HEK293 (cell line): ENCODE measurements at regions not wholly inside any gene's neighbourhood (a gene's known extent, or its start where the extent isn't known, plus 50 kb on each side); places are given as distances from the start of the nearest gene placed in this dataset.

Source experiments
- CTCF ChIA-PET: fragments of 350-600 bp; formaldehyde crosslinking; extraction: SDS; loops from one replicate; lab custom pipeline; 2021; ENCODE audit warnings: antibody characterized with exemption; lab: Yijun Ruan, JAX
- POLR2A ChIA-PET: fragments of 300-600 bp; formaldehyde crosslinking; extraction: SDS; loops from one replicate; lab custom pipeline; 2020; ENCODE audit warnings: antibody characterized with exemption, inconsistent platforms; lab: Yijun Ruan, JAX
- H3K27ac ChIP-seq: fragments of 200-500 bp; sonication (Bioruptor generic); 2 replicates; pipeline ENCODE4 v1.5.1; 2014; ENCODE audit warnings: low read depth, low read length, control low read depth, inconsistent platforms; ENCODE audit errors: extremely low read depth
- H3K36me3 ChIP-seq, 2 experiments: fragments of 200-500 bp in 1 of 2; sonication (Bioruptor generic) in 1 of 2; 1 replicate in 1 of 2; 2 replicates in 1 of 2; pipeline ENCODE4 v1.5.1; 2014 to 2017; ENCODE audit warnings: inconsistent platforms in 2 of 2, low read length in 2 of 2; ENCODE audit not compliant: control insufficient read depth in 2 of 2, insufficient read depth in 1 of 2
- H3K4me1 ChIP-seq: fragments of 200-500 bp; sonication (Bioruptor generic); 2 replicates; pipeline ENCODE4 v1.5.1; 2014; ENCODE audit warnings: mild to moderate bottlenecking, low read length, inconsistent platforms; ENCODE audit not compliant: control insufficient read depth, insufficient read depth
- H3K4me3 ChIP-seq: 2 replicates; pipeline ENCODE4 v1.5.1; 2011; ENCODE audit warnings: low read depth, mild to moderate bottlenecking, control low read depth, low read length, moderate library complexity
- H3K9me3 ChIP-seq: fragments of 200-500 bp; sonication (Bioruptor generic); 2 replicates; pipeline ENCODE4 v1.5.1; 2014; ENCODE audit warnings: low read depth, low read length, inconsistent platforms; ENCODE audit not compliant: control insufficient read depth, insufficient read depth
- BCL11B ChIP-seq: fragments of 450-650 bp; formaldehyde crosslinking; IDR thresholded peaks from 2 replicates; pipeline ENCODE4 v1.5.1; 2016; ENCODE audit warnings: low read depth, missing biosample characterization, missing genetic modification characterization
- IKZF3 ChIP-seq: fragments of 450-650 bp; IDR thresholded peaks from 2 replicates; pipeline ENCODE4 v1.5.0; 2018; ENCODE audit warnings: missing biosample characterization, mild to moderate bottlenecking, missing genetic modification characterization, moderate library complexity
- PBX3 ChIP-seq: sonication (generic); formaldehyde crosslinking; IDR thresholded peaks from 2 replicates; pipeline ENCODE4 v1.8.1; 2022; ENCODE audit warnings: mild to moderate bottlenecking, moderate library complexity, missing genetic modification reagents
- ZFP3 ChIP-seq: fragments of 450-650 bp; formaldehyde crosslinking; IDR thresholded peaks from 2 replicates; pipeline ENCODE4 v1.5.1; 2016; ENCODE audit warnings: low read depth, missing biosample characterization, missing genetic modification characterization
- ZNF157 ChIP-seq: fragments of 450-650 bp; formaldehyde crosslinking; IDR thresholded peaks from 2 replicates; pipeline ENCODE4 v1.5.1; 2016; ENCODE audit warnings: missing biosample characterization, missing genetic modification characterization
- ZNF341 ChIP-seq: fragments of 450-650 bp; formaldehyde crosslinking; IDR thresholded peaks from 2 replicates; pipeline ENCODE4; 2016; ENCODE audit warnings: low read depth, missing biosample characterization, missing genetic modification characterization
- ZNF416 ChIP-seq: fragments of 450-650 bp; formaldehyde crosslinking; IDR thresholded peaks from 2 replicates; pipeline ENCODE4 v1.5.1; 2016; ENCODE audit warnings: missing biosample characterization, missing genetic modification characterization
- ZNF423 ChIP-seq: fragments of 450-650 bp; formaldehyde crosslinking; IDR thresholded peaks from 2 replicates; pipeline ENCODE4 v1.5.1; 2016; ENCODE audit warnings: missing biosample characterization, missing genetic modification characterization
- ZNF521 ChIP-seq: fragments of 450-650 bp; formaldehyde crosslinking; IDR thresholded peaks from 2 replicates; pipeline ENCODE4 v1.5.1; 2017; ENCODE audit warnings: missing biosample characterization, mild to moderate bottlenecking, missing genetic modification characterization
- ZNF529 ChIP-seq: fragments of 450-650 bp; formaldehyde crosslinking; IDR thresholded peaks from 2 replicates; pipeline ENCODE4 v1.5.1; 2017; ENCODE audit warnings: missing genetic modification characterization, missing biosample characterization; ENCODE audit not compliant: insufficient replicate concordance
- ZNF561 ChIP-seq: fragments of 450-650 bp; IDR thresholded peaks from 2 replicates; pipeline ENCODE4 v1.5.1; 2018; ENCODE audit warnings: missing biosample characterization, missing genetic modification characterization, borderline replicate concordance
- ZNF571 ChIP-seq: fragments of 450-650 bp; formaldehyde crosslinking; IDR thresholded peaks from 2 replicates; pipeline ENCODE4 v1.5.0; 2017; ENCODE audit warnings: missing biosample characterization, missing genetic modification characterization
- ZNF580 ChIP-seq: fragments of 450-650 bp; formaldehyde crosslinking; IDR thresholded peaks from 2 replicates; pipeline ENCODE4 v1.5.1; 2016; ENCODE audit warnings: missing biosample characterization, missing genetic modification characterization
- ZNF621 ChIP-seq: fragments of 450-650 bp; formaldehyde crosslinking; IDR thresholded peaks from 2 replicates; pipeline ENCODE4 v1.5.1; 2017; ENCODE audit warnings: missing biosample characterization, missing genetic modification characterization
- ZNF629 ChIP-seq: fragments of 450-650 bp; formaldehyde crosslinking; IDR thresholded peaks from 2 replicates; pipeline ENCODE4 v1.5.1; 2017; ENCODE audit warnings: missing biosample characterization, missing genetic modification characterization
- ZNF677 ChIP-seq: fragments of 450-650 bp; IDR thresholded peaks from 2 replicates; pipeline ENCODE4 v1.5.0; 2018; ENCODE audit warnings: missing biosample characterization, mild to moderate bottlenecking, missing genetic modification characterization, moderate library complexity
- ZNF76 ChIP-seq: fragments of 450-650 bp; formaldehyde crosslinking; IDR thresholded peaks from 2 replicates; pipeline ENCODE4; 2016; ENCODE audit warnings: low read depth, missing biosample characterization, missing genetic modification characterization, borderline replicate concordance
- TF ChIP-seq, protein P1 (sequence below): fragments of 450-650 bp; formaldehyde crosslinking; conservative IDR thresholded peaks from 2 replicates; pipeline ENCODE4 v1.5.1; 2016; ENCODE audit warnings: low read depth, missing biosample characterization, missing genetic modification characterization
- TF ChIP-seq, protein P2 (sequence below): fragments of 450-650 bp; formaldehyde crosslinking; IDR thresholded peaks from 2 replicates; pipeline ENCODE4 v1.5.1; 2016; ENCODE audit warnings: missing biosample characterization, missing genetic modification characterization, low read depth

GRCh38 chr4:181193131-181193930, 1049.9 kb upstream of the TENM3 start:
- H3K4me3 ChIP-seq = no peak overlapping the region
- POLR2A ChIA-PET = no interaction called here
- no peak overlapping the region for H3K27ac ChIP-seq
- no peaks in the 10 kb centered on the region for H3K9me3 ChIP-seq
- CTCF ChIA-PET = no interaction called here
- TF ChIP-seq ZNF561 (tag by site-specific recombination) = no peak
- TF ChIP-seq, protein P1, sequence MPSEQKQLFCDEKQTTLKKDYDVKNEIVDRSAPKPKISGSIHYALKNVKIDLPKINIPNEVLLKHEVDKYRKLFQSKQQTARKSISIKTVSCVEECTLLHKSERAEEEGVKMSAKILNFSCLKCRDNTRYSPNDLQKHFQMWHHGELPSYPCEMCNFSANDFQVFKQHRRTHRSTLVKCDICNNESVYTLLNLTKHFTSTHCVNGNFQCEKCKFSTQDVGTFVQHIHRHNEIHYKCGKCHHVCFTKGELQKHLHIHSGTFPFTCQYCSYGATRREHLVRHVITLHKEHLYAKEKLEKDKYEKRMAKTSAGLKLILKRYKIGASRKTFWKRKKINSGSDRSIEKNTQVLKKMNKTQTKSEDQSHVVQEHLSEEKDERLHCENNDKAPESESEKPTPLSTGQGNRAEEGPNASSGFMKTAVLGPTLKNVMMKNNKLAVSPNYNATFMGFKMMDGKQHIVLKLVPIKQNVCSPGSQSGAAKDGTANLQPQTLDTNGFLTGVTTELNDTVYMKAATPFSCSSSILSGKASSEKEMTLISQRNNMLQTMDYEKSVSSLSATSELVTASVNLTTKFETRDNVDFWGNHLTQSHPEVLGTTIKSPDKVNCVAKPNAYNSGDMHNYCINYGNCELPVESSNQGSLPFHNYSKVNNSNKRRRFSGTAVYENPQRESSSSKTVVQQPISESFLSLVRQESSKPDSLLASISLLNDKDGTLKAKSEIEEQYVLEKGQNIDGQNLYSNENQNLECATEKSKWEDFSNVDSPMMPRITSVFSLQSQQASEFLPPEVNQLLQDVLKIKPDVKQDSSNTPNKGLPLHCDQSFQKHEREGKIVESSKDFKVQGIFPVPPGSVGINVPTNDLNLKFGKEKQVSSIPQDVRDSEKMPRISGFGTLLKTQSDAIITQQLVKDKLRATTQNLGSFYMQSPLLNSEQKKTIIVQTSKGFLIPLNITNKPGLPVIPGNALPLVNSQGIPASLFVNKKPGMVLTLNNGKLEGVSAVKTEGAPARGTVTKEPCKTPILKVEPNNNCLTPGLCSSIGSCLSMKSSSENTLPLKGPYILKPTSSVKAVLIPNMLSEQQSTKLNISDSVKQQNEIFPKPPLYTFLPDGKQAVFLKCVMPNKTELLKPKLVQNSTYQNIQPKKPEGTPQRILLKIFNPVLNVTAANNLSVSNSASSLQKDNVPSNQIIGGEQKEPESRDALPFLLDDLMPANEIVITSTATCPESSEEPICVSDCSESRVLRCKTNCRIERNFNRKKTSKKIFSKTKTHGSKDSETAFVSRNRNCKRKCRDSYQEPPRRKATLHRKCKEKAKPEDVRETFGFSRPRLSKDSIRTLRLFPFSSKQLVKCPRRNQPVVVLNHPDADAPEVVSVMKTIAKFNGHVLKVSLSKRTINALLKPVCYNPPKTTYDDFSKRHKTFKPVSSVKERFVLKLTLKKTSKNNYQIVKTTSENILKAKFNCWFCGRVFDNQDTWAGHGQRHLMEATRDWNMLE (tag by site-specific recombination) = no peak
- no peak for TF ChIP-seq IKZF3 (tag by site-specific recombination)
- no peak for TF ChIP-seq ZFP3 (tag by site-specific recombination)
- TF ChIP-seq ZNF580 (tag by site-specific recombination) = no peak
- TF ChIP-seq ZNF521 = no peak
- TF ChIP-seq ZNF423 (tag by site-specific recombination) = no peak
- no peak for TF ChIP-seq ZNF157 (tag by site-specific recombination)
- TF ChIP-seq, protein P2, sequence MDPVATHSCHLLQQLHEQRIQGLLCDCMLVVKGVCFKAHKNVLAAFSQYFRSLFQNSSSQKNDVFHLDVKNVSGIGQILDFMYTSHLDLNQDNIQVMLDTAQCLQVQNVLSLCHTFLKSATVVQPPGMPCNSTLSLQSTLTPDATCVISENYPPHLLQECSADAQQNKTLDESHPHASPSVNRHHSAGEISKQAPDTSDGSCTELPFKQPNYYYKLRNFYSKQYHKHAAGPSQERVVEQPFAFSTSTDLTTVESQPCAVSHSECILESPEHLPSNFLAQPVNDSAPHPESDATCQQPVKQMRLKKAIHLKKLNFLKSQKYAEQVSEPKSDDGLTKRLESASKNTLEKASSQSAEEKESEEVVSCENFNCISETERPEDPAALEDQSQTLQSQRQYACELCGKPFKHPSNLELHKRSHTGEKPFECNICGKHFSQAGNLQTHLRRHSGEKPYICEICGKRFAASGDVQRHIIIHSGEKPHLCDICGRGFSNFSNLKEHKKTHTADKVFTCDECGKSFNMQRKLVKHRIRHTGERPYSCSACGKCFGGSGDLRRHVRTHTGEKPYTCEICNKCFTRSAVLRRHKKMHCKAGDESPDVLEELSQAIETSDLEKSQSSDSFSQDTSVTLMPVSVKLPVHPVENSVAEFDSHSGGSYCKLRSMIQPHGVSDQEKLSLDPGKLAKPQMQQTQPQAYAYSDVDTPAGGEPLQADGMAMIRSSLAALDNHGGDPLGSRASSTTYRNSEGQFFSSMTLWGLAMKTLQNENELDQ = no peak
- TF ChIP-seq ZNF571 = no peak
- no peak for TF ChIP-seq ZNF677 (tag by site-specific recombination)
- no peaks in the 10 kb centered on the region for H3K36me3 ChIP-seq
- no peaks in the 10 kb centered on the region for H3K4me1 ChIP-seq

DNA sequence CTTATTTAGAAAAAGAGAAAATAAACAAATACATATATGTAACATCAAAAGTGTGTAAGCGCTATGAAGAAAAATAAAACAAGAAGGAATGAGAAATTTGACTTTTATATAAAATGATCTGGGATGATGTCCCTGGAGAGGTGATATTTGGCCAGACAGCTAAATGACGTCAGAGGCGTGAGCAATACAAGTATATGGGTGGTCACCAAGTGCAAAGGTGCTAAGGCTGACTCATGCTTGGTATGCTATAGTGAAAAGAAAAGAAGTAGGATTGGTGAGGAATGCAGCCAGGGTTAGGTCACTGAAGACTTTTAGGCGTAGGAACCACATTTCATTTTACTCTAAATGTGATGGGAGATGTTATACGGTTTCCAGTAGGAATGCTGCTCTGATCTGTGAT, 1049.1 kb upstream of the TENM3 start:
- CTCF ChIA-PET = interaction anchor here (0.6 kb wide), 1 partner anchor 250 kb away, joined by 3 read pairs; no protein-coding TSS in a partner anchor
- POLR2A ChIA-PET = no interaction called here
- no peak for TF ChIP-seq ZNF341 (tag by site-specific recombination)
- H3K27ac ChIP-seq = no peak overlapping the region
- H3K9me3 ChIP-seq = no peaks in the 10 kb centered on the region
- no peaks in the 10 kb centered on the region for H3K36me3 ChIP-seq
- no peaks in the 10 kb centered on the region for H3K4me1 ChIP-seq
- no peak overlapping the region for H3K4me3 ChIP-seq

DNA sequence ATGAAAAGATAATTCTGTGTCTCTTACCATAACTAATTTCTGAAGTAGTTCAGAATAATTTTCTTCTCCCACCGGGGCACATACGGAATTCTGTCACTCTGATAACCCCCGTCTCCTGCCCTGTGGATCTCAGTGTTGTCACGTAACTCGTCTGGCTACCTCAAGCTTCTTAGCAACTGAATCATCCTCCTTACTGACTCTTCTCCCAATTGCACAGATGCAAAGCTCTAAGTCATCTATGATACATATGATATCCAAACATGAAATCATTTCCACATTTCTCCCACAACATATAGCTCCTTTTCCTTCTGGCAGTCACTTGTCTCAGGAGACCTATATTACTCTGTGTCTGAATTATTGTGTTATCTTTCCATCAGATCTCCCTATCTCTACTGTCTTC, 1043.1 kb upstream of the TENM3 start:
- Histone ChIP-seq H3K36me3 (no peaks in the 10 kb centered on the region), H3K4me1 (no peaks in the 10 kb centered on the region), H3K27ac (no peak overlapping the region), H3K4me3 (no peak overlapping the region), H3K9me3 (no peaks in the 10 kb centered on the region)
- ChIA-PET CTCF (interaction anchor here (0.7 kb wide), 1 partner anchor 102 kb away, joined by 3 read pairs; no protein-coding TSS in a partner anchor), POLR2A (no interaction called here)
- TF ChIP-seq ZNF529 = no peak
- TF ChIP-seq ZNF76 (tag by site-specific recombination) = no peak
- no peak for TF ChIP-seq ZNF629
- TF ChIP-seq BCL11B (tag by site-specific recombination) = no peak
- no peak for TF ChIP-seq ZNF416 (tag by site-specific recombination)
- no peak for TF ChIP-seq ZNF621 (tag by site-specific recombination)
- no peak for TF ChIP-seq PBX3 (CRISPR knock-in tag)
